ENCODE measurements at regions not wholly inside any gene's neighbourhood (a gene's known extent, or its start where the extent isn't known, plus 50 kb on each side); places are given as distances from the start of the nearest gene placed in this dataset.
"Not testable (repeated sequence)": the region's sequence is repeated elsewhere in the genome, so short reads cannot be mapped to it uniquely, and the experiment has no call there.

- Histone ChIP-seq H3K4me3 (ENCODE audit: low read depth, low read length) (no peak overlapping the region), H3K9me3 (ENCODE audit: control insufficient read depth, insufficient read depth, low read length) (no peaks in the 10 kb centered on the region), H3K27me3 (ENCODE audit: control insufficient read depth, insufficient read depth, low read length) (no peaks in the 10 kb centered on the region), H3K27ac (ENCODE audit: low read depth, low read length) (no peak overlapping the region)
- no peak for DNase-seq (ENCODE audit: low read depth, low spot score)
- POLR2A ChIA-PET = no interaction called here
- CTCF ChIA-PET = no interaction called here
- TF ChIP-seq CTCF (IDR thresholded peaks at IDR 0.05; ENCODE audit: low read depth, low read length) = no peak
Measured at GRCh38 chr10:44116474-44116873, 268.4 kb downstream of the CXCL12 start.

GRCh38 chr10:44115516-44115915 is 269.4 kb downstream of the CXCL12 start:
- no peak overlapping the region for H3K27ac ChIP-seq (ENCODE audit: low read depth, low read length)
- no peaks in the 10 kb centered on the region for H3K9me3 ChIP-seq (ENCODE audit: control insufficient read depth, insufficient read depth, low read length)
- no peak for TF ChIP-seq CTCF (IDR thresholded peaks at IDR 0.05; ENCODE audit: low read depth, low read length)
- no peaks in the 10 kb centered on the region for H3K27me3 ChIP-seq (ENCODE audit: control insufficient read depth, insufficient read depth, low read length)
- DNase-seq (ENCODE audit: low read depth, low spot score) = no peak
- CTCF ChIA-PET = no interaction called here
- H3K4me3 ChIP-seq (ENCODE audit: low read depth, low read length) = no peak overlapping the region
- POLR2A ChIA-PET = no interaction called here

GRCh38 chr10:44114441-44114840 is 270.5 kb downstream of the CXCL12 start:
- no peak for DNase-seq (ENCODE audit: low read depth, low spot score)
- POLR2A ChIA-PET = no interaction called here
- H3K27me3 ChIP-seq (ENCODE audit: control insufficient read depth, insufficient read depth, low read length) = no peaks in the 10 kb centered on the region
- H3K4me3 ChIP-seq (ENCODE audit: low read depth, low read length) = no peak overlapping the region
- no peak for TF ChIP-seq CTCF (IDR thresholded peaks at IDR 0.05; ENCODE audit: low read depth, low read length)
- H3K27ac ChIP-seq (ENCODE audit: low read depth, low read length) = no peak overlapping the region
- CTCF ChIA-PET = no interaction called here
- H3K9me3 ChIP-seq (ENCODE audit: control insufficient read depth, insufficient read depth, low read length) = no peaks in the 10 kb centered on the region

GRCh38 chr10:44112280-44112679 is 272.6 kb downstream of the CXCL12 start:
- H3K27me3 ChIP-seq (ENCODE audit: control insufficient read depth, insufficient read depth, low read length); H3K9me3 ChIP-seq (ENCODE audit: control insufficient read depth, insufficient read depth, low read length); DNase-seq (ENCODE audit: low read depth, low spot score); H3K27ac ChIP-seq (ENCODE audit: low read depth, low read length); POLR2A ChIA-PET; H3K4me3 ChIP-seq (ENCODE audit: low read depth, low read length); CTCF ChIA-PET: not testable (repeated sequence)

- Histone ChIP-seq H3K9me3 (ENCODE audit: control insufficient read depth, insufficient read depth, low read length) (no peaks in the 10 kb centered on the region), H3K27me3 (ENCODE audit: control insufficient read depth, insufficient read depth, low read length) (no peaks in the 10 kb centered on the region), H3K4me3 (ENCODE audit: low read depth, low read length) (no peak overlapping the region), H3K27ac (ENCODE audit: low read depth, low read length) (no peak overlapping the region)
- ChIA-PET POLR2A (no interaction called here), CTCF (no interaction called here)
- no peak for TF ChIP-seq CTCF (IDR thresholded peaks at IDR 0.05; ENCODE audit: low read depth, low read length)
- no peak for DNase-seq (ENCODE audit: low read depth, low spot score)
Measured at GRCh38 chr10:44105696-44106095, 279.2 kb downstream of the CXCL12 start.

- no peaks in the 10 kb centered on the region for H3K27me3 ChIP-seq (ENCODE audit: control insufficient read depth, insufficient read depth, low read length)
- ChIA-PET CTCF (interaction anchor here (1.5 kb wide), 1 partner anchor 413 kb away, joined by 4 read pairs; no protein-coding TSS in a partner anchor), POLR2A (no interaction called here)
- no peaks in the 10 kb centered on the region for H3K9me3 ChIP-seq (ENCODE audit: control insufficient read depth, insufficient read depth, low read length)
- no peak for DNase-seq (ENCODE audit: low read depth, low spot score)
- no peak for TF ChIP-seq CTCF (IDR thresholded peaks at IDR 0.05; ENCODE audit: low read depth, low read length)
- no peak overlapping the region for H3K27ac ChIP-seq (ENCODE audit: low read depth, low read length)
- no peak overlapping the region for H3K4me3 ChIP-seq (ENCODE audit: low read depth, low read length)
Measured at GRCh38 chr10:44102726-44103255, 282.1 kb downstream of the CXCL12 start.
